ENCODE measurements at regions not wholly inside any gene's neighbourhood (a gene's known extent, or its start where the extent isn't known, plus 50 kb on each side); places are given as distances from the start of the nearest gene placed in this dataset.

- Histone ChIP-seq H3K9ac (ENCODE audit: insufficient read depth, low read length) (no peak overlapping the region), H3K27me3 (ENCODE audit: control insufficient read depth, insufficient read depth, low read length) (no peaks in the 10 kb centered on the region)
Measured at GRCh38 chr18:29012364-29012763, 835.4 kb upstream of the CDH2 start.

GRCh38 chr18:29009250-29009803 is 832.4 kb upstream of the CDH2 start:
- Histone ChIP-seq H3K9me3 (ENCODE audit: control insufficient read depth, insufficient read depth, low read depth, low read length) (no peaks in the 10 kb centered on the region), H4K20me1 (ENCODE audit: control insufficient read depth, extremely low read depth, insufficient read depth, low read length) (no peaks in the 10 kb centered on the region), H3K27ac (ENCODE audit: insufficient read depth, low read length) (no peak overlapping the region), H3K4me2 (ENCODE audit: extremely low read depth, insufficient read depth, low read length) (no peak overlapping the region), H3K4me3 (replicated peaks in 1 of 4; ENCODE audit: control extremely low read depth in 1 of 4, insufficient read depth in 1 of 4, low read depth in 3 of 4, low read length in 4 of 4) (no peak overlapping the region), H3K79me2 (ENCODE audit: control insufficient read depth, insufficient read depth, low read length) (no peaks in the 10 kb centered on the region), H3K9ac (ENCODE audit: insufficient read depth, low read length) (no peak overlapping the region), H2AFZ (ENCODE audit: low read length) (no peak overlapping the region), H3K4me1 (ENCODE audit: control insufficient read depth, extremely low read depth, insufficient read depth, low read length) (no peaks in the 10 kb centered on the region), H3K27me3 (ENCODE audit: control insufficient read depth, insufficient read depth, low read length) (no peaks in the 10 kb centered on the region), H3K36me3 (ENCODE audit: control insufficient read depth, insufficient read depth, low read length) (no peaks in the 10 kb centered on the region)
- no peak for TF ChIP-seq EZH2 (IDR thresholded peaks at IDR 0.05; ENCODE audit: low read length, missing control alignments)
- TF ChIP-seq, protein P1, sequence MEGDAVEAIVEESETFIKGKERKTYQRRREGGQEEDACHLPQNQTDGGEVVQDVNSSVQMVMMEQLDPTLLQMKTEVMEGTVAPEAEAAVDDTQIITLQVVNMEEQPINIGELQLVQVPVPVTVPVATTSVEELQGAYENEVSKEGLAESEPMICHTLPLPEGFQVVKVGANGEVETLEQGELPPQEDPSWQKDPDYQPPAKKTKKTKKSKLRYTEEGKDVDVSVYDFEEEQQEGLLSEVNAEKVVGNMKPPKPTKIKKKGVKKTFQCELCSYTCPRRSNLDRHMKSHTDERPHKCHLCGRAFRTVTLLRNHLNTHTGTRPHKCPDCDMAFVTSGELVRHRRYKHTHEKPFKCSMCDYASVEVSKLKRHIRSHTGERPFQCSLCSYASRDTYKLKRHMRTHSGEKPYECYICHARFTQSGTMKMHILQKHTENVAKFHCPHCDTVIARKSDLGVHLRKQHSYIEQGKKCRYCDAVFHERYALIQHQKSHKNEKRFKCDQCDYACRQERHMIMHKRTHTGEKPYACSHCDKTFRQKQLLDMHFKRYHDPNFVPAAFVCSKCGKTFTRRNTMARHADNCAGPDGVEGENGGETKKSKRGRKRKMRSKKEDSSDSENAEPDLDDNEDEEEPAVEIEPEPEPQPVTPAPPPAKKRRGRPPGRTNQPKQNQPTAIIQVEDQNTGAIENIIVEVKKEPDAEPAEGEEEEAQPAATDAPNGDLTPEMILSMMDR (conservative IDR thresholded peaks at IDR 0.05 in 1 of 2, IDR thresholded peaks at IDR 0.05 in 1 of 2; ENCODE audit: low read depth in 1 of 2, low read length in 2 of 2), result no peak
- no peak for DNase-seq (ENCODE audit: low read depth in 2 of 2)

More at GRCh38 chr18:29012364-29012763, 835.4 kb upstream of the CDH2 start:
- Histone ChIP-seq H3K27ac (ENCODE audit: insufficient read depth, low read length) (no peak overlapping the region), H3K4me3 (replicated peaks in 1 of 4; ENCODE audit: control extremely low read depth in 1 of 4, insufficient read depth in 1 of 4, low read depth in 3 of 4, low read length in 4 of 4) (no peak overlapping the region), H3K9me3 (ENCODE audit: control insufficient read depth, insufficient read depth, low read depth, low read length) (no peaks in the 10 kb centered on the region), H3K4me1 (ENCODE audit: control insufficient read depth, extremely low read depth, insufficient read depth, low read length) (no peaks in the 10 kb centered on the region), H4K20me1 (ENCODE audit: control insufficient read depth, extremely low read depth, insufficient read depth, low read length) (no peaks in the 10 kb centered on the region), H3K4me2 (ENCODE audit: extremely low read depth, insufficient read depth, low read length) (no peak overlapping the region), H3K36me3 (ENCODE audit: control insufficient read depth, insufficient read depth, low read length) (no peaks in the 10 kb centered on the region), H2AFZ (ENCODE audit: low read length) (no peak overlapping the region), H3K79me2 (ENCODE audit: control insufficient read depth, insufficient read depth, low read length) (no peaks in the 10 kb centered on the region)
- no peak for DNase-seq (ENCODE audit: low read depth in 2 of 2)
- no peak for TF ChIP-seq EZH2 (IDR thresholded peaks at IDR 0.05; ENCODE audit: low read length, missing control alignments)
- TF ChIP-seq, protein P1 (conservative IDR thresholded peaks at IDR 0.05 in 1 of 2, IDR thresholded peaks at IDR 0.05 in 1 of 2; ENCODE audit: low read depth in 1 of 2, low read length in 2 of 2), result no peak

GRCh38 chr18:29008809-29009208 is 831.9 kb upstream of the CDH2 start:
- TF ChIP-seq EZH2 (IDR thresholded peaks at IDR 0.05; ENCODE audit: low read length, missing control alignments), result no peak
- TF ChIP-seq, protein P1 (conservative IDR thresholded peaks at IDR 0.05 in 1 of 2, IDR thresholded peaks at IDR 0.05 in 1 of 2; ENCODE audit: low read depth in 1 of 2, low read length in 2 of 2), result no peak
- H3K4me3 ChIP-seq (replicated peaks in 1 of 4; ENCODE audit: control extremely low read depth in 1 of 4, insufficient read depth in 1 of 4, low read depth in 3 of 4, low read length in 4 of 4), result no peak overlapping the region
- no peaks in the 10 kb centered on the region for H3K36me3 ChIP-seq (ENCODE audit: control insufficient read depth, insufficient read depth, low read length)
- no peaks in the 10 kb centered on the region for H4K20me1 ChIP-seq (ENCODE audit: control insufficient read depth, extremely low read depth, insufficient read depth, low read length)
- H3K4me2 ChIP-seq (ENCODE audit: extremely low read depth, insufficient read depth, low read length), result no peak overlapping the region
- H3K79me2 ChIP-seq (ENCODE audit: control insufficient read depth, insufficient read depth, low read length), result no peaks in the 10 kb centered on the region
- H3K27ac ChIP-seq (ENCODE audit: insufficient read depth, low read length), result no peak overlapping the region
- H3K9ac ChIP-seq (ENCODE audit: insufficient read depth, low read length), result no peak overlapping the region
- no peaks in the 10 kb centered on the region for H3K27me3 ChIP-seq (ENCODE audit: control insufficient read depth, insufficient read depth, low read length)
- H3K4me1 ChIP-seq (ENCODE audit: control insufficient read depth, extremely low read depth, insufficient read depth, low read length), result no peaks in the 10 kb centered on the region
- no peaks in the 10 kb centered on the region for H3K9me3 ChIP-seq (ENCODE audit: control insufficient read depth, insufficient read depth, low read depth, low read length)
- no peak overlapping the region for H2AFZ ChIP-seq (ENCODE audit: low read length)
- DNase-seq (ENCODE audit: low read depth in 2 of 2), result no peak

All from fibroblast of lung (primary cell).